IMR-90 (cell line): ENCODE measurements at regions not wholly inside any gene's neighbourhood (a gene's known extent, or its start where the extent isn't known, plus 50 kb on each side); places are given as distances from the start of the nearest gene placed in this dataset.
A peak's percentile ranks its signal among the peaks of the same experiment; 100 is the strongest.

Source experiments
- ATAC-seq: fragments of 200-7000 bp; cut with Tn5 transposase; 2 replicates; pipeline ENCODE4 v1.9.1; 2020; ENCODE audit warnings: low read depth, mild to moderate bottlenecking, moderate library complexity
- BruUV-seq: library from RNA; stranded (reverse); fragments of 400-500 nt; replicated peaks from 2 replicates; lab custom pipeline; 2021; lab: Mats Ljungman, UMichigan
- CTCF ChIA-PET: fragments of 300-600 bp; formaldehyde crosslinking; extraction: SDS; loops from one replicate; lab custom pipeline; 2021; ENCODE audit warnings: antibody characterized with exemption; lab: Yijun Ruan, JAX
- POLR2A ChIA-PET: fragments of 300-600 bp; sonication (Branson Sonifier 250); formaldehyde crosslinking; loops from one replicate; lab custom pipeline; 2022; ENCODE audit warnings: antibody characterized with exemption; ENCODE audit not compliant: unreplicated experiment; lab: Charles Lee
- DNase-seq: peaks from one replicate; pipeline ENCODE4 v3.0.0; 2013
- H2AFZ ChIP-seq: replicated peaks from 2 replicates; pipeline ENCODE3; 2013; ENCODE audit warnings: low read length, mild to moderate bottlenecking; ENCODE audit not compliant: poor library complexity
- H2AK5ac ChIP-seq: 2 replicates; pipeline ENCODE4 v1.6.1; 2013; ENCODE audit warnings: low read depth, low read length, inconsistent platforms
- H2AK9ac ChIP-seq: replicated peaks from 2 replicates; pipeline ENCODE3; 2013; ENCODE audit warnings: mild to moderate bottlenecking, low read depth, low read length, moderate library complexity; ENCODE audit not compliant: poor library complexity
- H2BK120ac ChIP-seq: 2 replicates; pipeline ENCODE4 v1.6.1; 2013; ENCODE audit warnings: low read depth, low read length, inconsistent platforms
- H2BK15ac ChIP-seq: 3 replicates; pipeline ENCODE4 v1.6.1; 2013; ENCODE audit warnings: low read depth, low read length, inconsistent platforms
- H2BK20ac ChIP-seq: 2 replicates; pipeline ENCODE4 v1.6.1; 2013; ENCODE audit warnings: low read depth, mild to moderate bottlenecking, inconsistent platforms, low read length, moderate library complexity
- H2BK5ac ChIP-seq: 2 replicates; pipeline ENCODE4 v1.6.1; 2013; ENCODE audit warnings: mild to moderate bottlenecking, low read depth, low read length, inconsistent platforms; ENCODE audit not compliant: poor library complexity, severe bottlenecking
- H3K14ac ChIP-seq: replicated peaks from 2 replicates; pipeline ENCODE4 v1.6.1; 2013; ENCODE audit warnings: low read depth, low read length, inconsistent platforms
- H3K18ac ChIP-seq: 2 replicates; pipeline ENCODE4 v1.6.1; 2013; ENCODE audit warnings: low read depth, low read length, control low read depth
- H3K23ac ChIP-seq: 2 replicates; pipeline ENCODE4 v1.6.1; 2013; ENCODE audit warnings: low read depth, low read length, inconsistent platforms
- H3K27ac ChIP-seq: 2 replicates; pipeline ENCODE4 v1.5.1; 2013; ENCODE audit warnings: mild to moderate bottlenecking, control low read depth, low read length; ENCODE audit not compliant: insufficient read depth
- H3K27me3 ChIP-seq: 2 replicates; pipeline ENCODE4 v1.6.1; 2013; ENCODE audit warnings: low read length; ENCODE audit not compliant: control insufficient read depth, insufficient read depth
- H3K36me3 ChIP-seq: 2 replicates; pipeline ENCODE4 v1.6.1; 2013; ENCODE audit warnings: low read length, mixed read lengths; ENCODE audit not compliant: control insufficient read depth, insufficient read depth
- H3K4ac ChIP-seq: 2 replicates; pipeline ENCODE4 v1.6.1; 2013; ENCODE audit warnings: low read depth, low read length, inconsistent platforms
- H3K4me1 ChIP-seq: 2 replicates; pipeline ENCODE4 v1.6.1; 2013; ENCODE audit warnings: low read length, mixed read lengths; ENCODE audit not compliant: control insufficient read depth, insufficient read depth
- H3K4me2 ChIP-seq: 2 replicates; pipeline ENCODE4 v1.6.1; 2013; ENCODE audit warnings: low read depth, mild to moderate bottlenecking, control low read depth, low read length, moderate library complexity
- H3K4me3 ChIP-seq: 2 replicates; pipeline ENCODE4 v1.5.1; 2013; ENCODE audit warnings: low read depth, mild to moderate bottlenecking, control low read depth, low read length, moderate library complexity; ENCODE audit not compliant: insufficient read depth
- H3K56ac ChIP-seq: 2 replicates; pipeline ENCODE4 v1.6.1; 2013; ENCODE audit warnings: low read length, inconsistent platforms; ENCODE audit not compliant: insufficient read depth; ENCODE audit errors: extremely low read depth
- H3K79me1 ChIP-seq, 2 experiments: 2 replicates each; pipeline ENCODE4 v1.6.1; 2013; ENCODE audit warnings: low read length in 2 of 2, inconsistent platforms in 1 of 2, low read depth in 1 of 2
- H3K9ac ChIP-seq: 2 replicates; pipeline ENCODE4 v1.6.1; 2013; ENCODE audit warnings: low read depth, low read length, control low read depth
- H3K9me1 ChIP-seq: 2 replicates; pipeline ENCODE4 v1.6.1; 2013; ENCODE audit warnings: low read length, inconsistent platforms; ENCODE audit not compliant: insufficient read depth
- H3K9me3 ChIP-seq: 2 replicates; pipeline ENCODE4 v1.6.1; 2013; ENCODE audit warnings: low read length; ENCODE audit not compliant: control insufficient read depth, insufficient read depth
- H4K20me1 ChIP-seq: 2 replicates; pipeline ENCODE4 v1.6.1; 2013; ENCODE audit warnings: low read length, inconsistent platforms; ENCODE audit not compliant: insufficient read depth
- H4K5ac ChIP-seq: 2 replicates; pipeline ENCODE4 v1.6.1; 2013; ENCODE audit warnings: mild to moderate bottlenecking, low read depth, low read length, control low read depth
- H4K8ac ChIP-seq, 2 experiments: 2 replicates each; pipeline ENCODE4 v1.6.1; 2013; ENCODE audit warnings: low read depth in 2 of 2, low read length in 2 of 2, control low read depth in 1 of 2, inconsistent platforms in 1 of 2
- H4K91ac ChIP-seq: 2 replicates; pipeline ENCODE4 v1.6.1; 2013; ENCODE audit warnings: low read depth, low read length, inconsistent platforms; ENCODE audit not compliant: insufficient read depth
- BHLHE40 ChIP-seq: fragments of 150-350 bp; IDR thresholded peaks from 2 replicates; pipeline ENCODE4 v1.6.1; 2016; ENCODE audit warnings: mild to moderate bottlenecking, low read depth, low read length
- CEBPB ChIP-seq: IDR thresholded peaks from 2 replicates; pipeline ENCODE4 v1.6.1; 2012; ENCODE audit warnings: low read depth, low read length, improper control_type of control experiment
- FOS ChIP-seq: fragments of 150-350 bp; IDR thresholded peaks from 2 replicates; pipeline ENCODE4 v1.6.1; 2016; ENCODE audit warnings: low read depth, low read length
- MAFK ChIP-seq: IDR thresholded peaks from 2 replicates; pipeline ENCODE4 v1.6.1; 2012; ENCODE audit warnings: low read depth, low read length, improper control_type of control experiment
- MAZ ChIP-seq: IDR thresholded peaks from 2 replicates; pipeline ENCODE4 v1.6.1; 2012; ENCODE audit warnings: low read depth, mild to moderate bottlenecking, low read length, improper control_type of control experiment, moderate library complexity, borderline replicate concordance
- MXI1 ChIP-seq: IDR thresholded peaks from 2 replicates; pipeline ENCODE4 v1.6.1; 2012; ENCODE audit warnings: low read depth, mild to moderate bottlenecking, low read length, moderate library complexity, borderline replicate concordance
- POLR2A ChIP-seq: IDR thresholded peaks from 2 replicates; pipeline ENCODE4 v1.6.1; 2012; ENCODE audit warnings: mild to moderate bottlenecking, low read depth, low read length
- SMC3 ChIP-seq: fragments of 150-350 bp; IDR thresholded peaks from 2 replicates; pipeline ENCODE4 v1.6.1; 2016; ENCODE audit warnings: low read depth, mild to moderate bottlenecking, antibody characterized with exemption, low read length, moderate library complexity
- WGBS, 2 experiments: methylation state at CpG; one replicate each; pipeline versions ENCODE4 v1.1.5 to v1.1.7; 2013; ENCODE audit warnings: missing lambda C conversion rate in 2 of 2; ENCODE audit not compliant: insufficient read length in 1 of 2; ENCODE audit errors: extremely low coverage in 2 of 2; 5-methylcytosine and 5-hydroxymethylcytosine counted together
- dilution Hi-C: fragments of 300-500 bp; cut with HindIII; formaldehyde crosslinking; loops from one replicate; pipeline ENCODE4 v1.14.3; 2018; ENCODE audit warnings: low sequenced_read_pairs; ENCODE audit not compliant: unreplicated experiment
- in situ Hi-C: fragments of 300-500 bp; cut with MboI; formaldehyde crosslinking; loops from 3 replicates; pipeline ENCODE4 v1.14.3; 2019; ENCODE audit warnings: low sequenced_read_pairs, inconsistent platforms, mixed read lengths
- intact Hi-C: fragments of 100-400 bp; cut with micrococcal nuclease; formaldehyde crosslinking; loops from 2 replicates; pipeline ENCODE4 v1.10.0; 2022

GRCh38 chr2:217192366-217192765, 332.5 kb upstream of the TNP1 start:
- CTCF ChIA-PET: no interaction called here
- in situ Hi-C loops: no loop called here
- POLR2A ChIA-PET: no interaction called here

More at GRCh38 chr2:217192366-217192765, 332.5 kb upstream of the TNP1 start:
- BruUV-seq: no TSS peak
- intact Hi-C loops (no loop called here), dilution Hi-C loops (no loop called here)
- H3K27me3 ChIP-seq: no peaks in the 10 kb centered on the region
- no peaks in the 10 kb centered on the region for H3K36me3 ChIP-seq
- H3K9me3 ChIP-seq: peaks cover 3% of the 10 kb centered on the region
- no peak overlapping the region for H2AFZ ChIP-seq
- H3K9me1 ChIP-seq: no peaks in the 10 kb centered on the region
- no peaks in the 10 kb centered on the region for H4K20me1 ChIP-seq
- 0 out of 2 replicates have a peak overlapping the region, but pooled peaks have one; percentile 12 for H4K5ac ChIP-seq
- no peak overlapping the region for H2BK20ac ChIP-seq
- H4K91ac ChIP-seq: no peak overlapping the region
- peak overlapping the region; percentile 48; the same call in 1 of the 2 replicates for H3K18ac ChIP-seq
- peaks cover 4% of the 10 kb centered on the region for H3K4me1 ChIP-seq
- no peak overlapping the region for H3K4ac ChIP-seq
- no peak overlapping the region for H2AK5ac ChIP-seq
- H4K8ac ChIP-seq: no peak overlapping the region
- H3K23ac ChIP-seq: no peak overlapping the region
- ATAC-seq (no peak; the same call in 1 of the 2 replicates), DNase-seq (no peak)
- no peak overlapping the region for H3K4me2 ChIP-seq
- H3K27ac ChIP-seq: no peak overlapping the region; the same call in 1 of the 2 replicates
- no CpG with 5 or more reads among the region's 2 CpGs for WGBS, 2 experiments
- no peak overlapping the region for H3K4me3 ChIP-seq
- no peak overlapping the region for H2AK9ac ChIP-seq
- H3K56ac ChIP-seq: no peak overlapping the region
- no peaks in the 10 kb centered on the region for H3K79me1 ChIP-seq
- no peak overlapping the region for H2BK5ac ChIP-seq
- H2BK15ac ChIP-seq: no peak overlapping the region
- no peak overlapping the region for H3K14ac ChIP-seq
- no peak overlapping the region for H2BK120ac ChIP-seq
- no peak overlapping the region for H3K9ac ChIP-seq
- TF ChIP-seq FOS: no peak
- no peak for TF ChIP-seq MXI1
- no peak for TF ChIP-seq CEBPB
- no peak for TF ChIP-seq MAFK
- TF ChIP-seq BHLHE40: no peak
- TF ChIP-seq MAZ: no peak
- TF ChIP-seq POLR2A: no peak
- no peak for TF ChIP-seq SMC3
